H9 (cell line): ENCODE measurements at regions not wholly inside any gene's neighbourhood (a gene's known extent, or its start where the extent isn't known, plus 50 kb on each side); places are given as distances from the start of the nearest gene placed in this dataset.

Experiments
- DNase-seq: peaks from one replicate; pipeline ENCODE4 v3.0.0-alpha.2; 2017
- H2AFZ ChIP-seq: one replicate; pipeline ENCODE4 v1.6.1; 2013; ENCODE audit warnings: mild to moderate bottlenecking, low read length, control low read depth, moderate library complexity
- H2AK5ac ChIP-seq: 2 replicates; pipeline ENCODE4 v1.6.1; 2013; ENCODE audit warnings: low read length, control low read depth, mixed read lengths; ENCODE audit not compliant: insufficient read length
- H2BK120ac ChIP-seq: one replicate; pipeline ENCODE4 v1.6.1; 2013; ENCODE audit warnings: low read depth, mild to moderate bottlenecking, low read length, control low read depth, inconsistent platforms; ENCODE audit not compliant: poor library complexity, severe bottlenecking
- H2BK12ac ChIP-seq: 2 replicates; pipeline ENCODE4 v1.6.1; 2013; ENCODE audit warnings: low read length, control low read depth, mixed read lengths, low read depth; ENCODE audit not compliant: insufficient read length
- H2BK15ac ChIP-seq: 2 replicates; pipeline ENCODE4 v1.6.1; 2013; ENCODE audit warnings: low read depth, low read length, control low read depth
- H2BK20ac ChIP-seq: one replicate; pipeline ENCODE4 v1.6.1; 2013; ENCODE audit warnings: low read depth, mild to moderate bottlenecking, low read length, control low read depth, inconsistent platforms; ENCODE audit not compliant: poor library complexity, severe bottlenecking
- H2BK5ac ChIP-seq: 2 replicates; pipeline ENCODE4 v1.6.1; 2013; ENCODE audit warnings: low read length, control low read depth, mixed read lengths; ENCODE audit not compliant: insufficient read length
- H3K14ac ChIP-seq: 2 replicates; pipeline ENCODE4 v1.6.1; 2013; ENCODE audit warnings: low read length, control low read depth; ENCODE audit not compliant: insufficient read depth
- H3K18ac ChIP-seq: 2 replicates; pipeline ENCODE4 v1.6.1; 2013; ENCODE audit warnings: low read depth, mild to moderate bottlenecking, mixed read lengths, low read length, control low read depth; ENCODE audit not compliant: insufficient read length
- H3K23ac ChIP-seq: 2 replicates; pipeline ENCODE4 v1.6.1; 2013; ENCODE audit warnings: low read length, control low read depth, mixed read lengths, low read depth; ENCODE audit not compliant: insufficient read length
- H3K23me2 ChIP-seq: 2 replicates; pipeline ENCODE4 v1.6.1; 2013; ENCODE audit warnings: low read depth, mild to moderate bottlenecking, mixed read lengths, low read length, control low read depth; ENCODE audit not compliant: insufficient read length, poor library complexity, severe bottlenecking
- H3K27ac ChIP-seq: 2 replicates; pipeline ENCODE4 v1.5.1; 2013; ENCODE audit warnings: low read length, control low read depth, mixed read lengths, low read depth; ENCODE audit not compliant: insufficient read length
- H3K27me3 ChIP-seq: 2 replicates; pipeline ENCODE4 v1.6.1; 2013; ENCODE audit warnings: low read length, control low read depth, inconsistent platforms; ENCODE audit not compliant: insufficient read depth
- H3K4ac ChIP-seq: 2 replicates; pipeline ENCODE4 v1.6.1; 2013; ENCODE audit warnings: low read depth, mild to moderate bottlenecking, control low read depth, inconsistent platforms, low read length, moderate library complexity
- H3K4me1 ChIP-seq: 2 replicates; pipeline ENCODE4 v1.6.1; 2013; ENCODE audit warnings: low read length, control low read depth, inconsistent platforms; ENCODE audit not compliant: insufficient read depth
- H3K4me2 ChIP-seq: 2 replicates; pipeline ENCODE4 v1.6.1; 2013; ENCODE audit warnings: low read length, control low read depth, mixed read lengths; ENCODE audit not compliant: insufficient read length, insufficient read depth
- H3K56ac ChIP-seq: 2 replicates; pipeline ENCODE4 v1.6.1; 2013; ENCODE audit warnings: low read depth, mild to moderate bottlenecking, mixed read lengths, low read length, control low read depth; ENCODE audit not compliant: insufficient read length
- H3K79me1 ChIP-seq: 2 replicates; pipeline ENCODE4 v1.6.1; 2013; ENCODE audit warnings: low read depth, mild to moderate bottlenecking, moderate library complexity, low read length, control low read depth, inconsistent platforms; ENCODE audit not compliant: insufficient read depth, poor library complexity, severe bottlenecking
- H3K79me2 ChIP-seq: 2 replicates; pipeline ENCODE4 v1.6.1; 2013; ENCODE audit warnings: low read length, control low read depth, inconsistent platforms; ENCODE audit not compliant: insufficient read depth
- H3K9ac ChIP-seq: 2 replicates; pipeline ENCODE4 v1.6.1; 2013; ENCODE audit warnings: low read length, control low read depth, mixed read lengths; ENCODE audit not compliant: insufficient read length; ENCODE audit errors: extremely low read depth
- H3K9me3 ChIP-seq: one replicate; pipeline ENCODE4 v1.6.1; 2013; ENCODE audit warnings: low read depth, low read length, inconsistent platforms; ENCODE audit not compliant: control insufficient read depth
- H3T11ph ChIP-seq: one replicate; pipeline ENCODE4 v1.6.1; 2013; ENCODE audit warnings: mild to moderate bottlenecking, low read length, control low read depth, inconsistent platforms
- H4K20me1 ChIP-seq: one replicate; pipeline ENCODE4 v1.6.1; 2013; ENCODE audit not compliant: control insufficient read depth, insufficient read length, insufficient read depth
- H4K5ac ChIP-seq: 2 replicates; pipeline ENCODE4 v1.6.1; 2013; ENCODE audit warnings: low read depth, mild to moderate bottlenecking, mixed read lengths, low read length, control low read depth; ENCODE audit not compliant: insufficient read length
- H4K8ac ChIP-seq: replicated peaks from 2 replicates; pipeline ENCODE4 v1.6.1; 2013; ENCODE audit warnings: low read length, control low read depth, mixed read lengths, low read depth; ENCODE audit not compliant: insufficient read length
- H4K91ac ChIP-seq: 2 replicates; pipeline ENCODE4 v1.6.1; 2013; ENCODE audit warnings: low read depth, mild to moderate bottlenecking, moderate library complexity, mixed read lengths, low read length, control low read depth; ENCODE audit not compliant: insufficient read length
- H3K27ac Mint-ChIP-seq, 3 experiments: 2 replicates in 2 of 3; 3 replicates in 1 of 3; pipeline ENCODE4 v1.8.0; 2020 to 2021; ENCODE audit warnings: mixed read lengths in 3 of 3, mild to moderate bottlenecking in 1 of 3, moderate library complexity in 1 of 3
- H3K27me3 Mint-ChIP-seq: 2 replicates; pipeline ENCODE4 v1.8.0; 2021; ENCODE audit warnings: low read depth, mild to moderate bottlenecking, moderate library complexity, mixed read lengths
- H3K36me3 Mint-ChIP-seq, 3 experiments: 2 replicates in 2 of 3; 3 replicates in 1 of 3; pipeline ENCODE4 v1.8.0; 2020 to 2021; ENCODE audit warnings: low read depth in 3 of 3, mixed read lengths in 3 of 3; ENCODE audit not compliant: insufficient read depth in 1 of 3
- H3K4me1 Mint-ChIP-seq, 2 experiments: 2 replicates each; pipeline ENCODE4 v1.8.0; 2020; ENCODE audit warnings: mixed read lengths in 2 of 2
- H3K4me3 Mint-ChIP-seq, 2 experiments: 2 replicates in 1 of 2; 3 replicates in 1 of 2; pipeline ENCODE4 v1.8.0; 2020 to 2021; ENCODE audit warnings: mild to moderate bottlenecking in 2 of 2, mixed read lengths in 2 of 2, moderate library complexity in 1 of 2
- H3K9me3 Mint-ChIP-seq, 2 experiments: 2 replicates in 1 of 2; 3 replicates in 1 of 2; pipeline ENCODE4 v1.8.0; 2020; ENCODE audit warnings: mild to moderate bottlenecking in 2 of 2, mixed read lengths in 2 of 2, moderate library complexity in 1 of 2
- WGBS: extraction: QIAGEN DNeasy Blood & Tissue Kit; methylation state at CpG from one replicate; pipeline ENCODE4 v1.1.7; 2013; ENCODE audit warnings: missing lambda C conversion rate, low lambda C conversion rate, mixed read lengths; ENCODE audit not compliant: insufficient read length; ENCODE audit errors: extremely low coverage; 5-methylcytosine and 5-hydroxymethylcytosine counted together
- TF ChIP-seq, protein P1 (sequence below): fragments of 200-600 bp; sonication (generic); conservative IDR thresholded peaks from 3 replicates; pipeline ENCODE4 v1.8.0; 2021; ENCODE audit warnings: antibody characterized with exemption, mild to moderate bottlenecking

GRCh38 chr4:3860913-3861636 is 94.9 kb downstream of the ADRA2C start:
- no peak overlapping the region for H3K9ac ChIP-seq
- no peak overlapping the region for H2BK15ac ChIP-seq
- H3K23me2 ChIP-seq = no peaks in the 10 kb centered on the region
- no peak overlapping the region; a peak in 1 of 7 replicates for H3K27ac Mint-ChIP-seq
- no peaks in the 10 kb centered on the region; a peak in 1 of 7 replicates for H3K36me3 Mint-ChIP-seq
- no peak overlapping the region for H2BK120ac ChIP-seq
- H4K5ac ChIP-seq = no peak overlapping the region
- no peak overlapping the region for H2AFZ ChIP-seq
- H3K18ac ChIP-seq = no peak overlapping the region
- no CpG with 5 or more reads among the region's 28 CpGs for WGBS
- no peak overlapping the region for H4K8ac ChIP-seq
- no peak overlapping the region for H3K56ac ChIP-seq
- TF ChIP-seq, protein P1, sequence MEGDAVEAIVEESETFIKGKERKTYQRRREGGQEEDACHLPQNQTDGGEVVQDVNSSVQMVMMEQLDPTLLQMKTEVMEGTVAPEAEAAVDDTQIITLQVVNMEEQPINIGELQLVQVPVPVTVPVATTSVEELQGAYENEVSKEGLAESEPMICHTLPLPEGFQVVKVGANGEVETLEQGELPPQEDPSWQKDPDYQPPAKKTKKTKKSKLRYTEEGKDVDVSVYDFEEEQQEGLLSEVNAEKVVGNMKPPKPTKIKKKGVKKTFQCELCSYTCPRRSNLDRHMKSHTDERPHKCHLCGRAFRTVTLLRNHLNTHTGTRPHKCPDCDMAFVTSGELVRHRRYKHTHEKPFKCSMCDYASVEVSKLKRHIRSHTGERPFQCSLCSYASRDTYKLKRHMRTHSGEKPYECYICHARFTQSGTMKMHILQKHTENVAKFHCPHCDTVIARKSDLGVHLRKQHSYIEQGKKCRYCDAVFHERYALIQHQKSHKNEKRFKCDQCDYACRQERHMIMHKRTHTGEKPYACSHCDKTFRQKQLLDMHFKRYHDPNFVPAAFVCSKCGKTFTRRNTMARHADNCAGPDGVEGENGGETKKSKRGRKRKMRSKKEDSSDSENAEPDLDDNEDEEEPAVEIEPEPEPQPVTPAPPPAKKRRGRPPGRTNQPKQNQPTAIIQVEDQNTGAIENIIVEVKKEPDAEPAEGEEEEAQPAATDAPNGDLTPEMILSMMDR = no peak
- peak overlapping the region; percentile 17 for H2BK12ac ChIP-seq
- H4K20me1 ChIP-seq = no peaks in the 10 kb centered on the region
- H3K4me3 Mint-ChIP-seq = no peak overlapping the region
- H3K4me1 ChIP-seq = peaks cover 9% of the 10 kb centered on the region; the same call in 1 of the 2 replicates
- no peaks in the 10 kb centered on the region for H3K9me3 ChIP-seq
- H3K27me3 Mint-ChIP-seq = peaks cover 2% of the 10 kb centered on the region
- H2AK5ac ChIP-seq = no peak overlapping the region
- no peak overlapping the region for H3T11ph ChIP-seq
- peaks cover 18 to 29% of the 10 kb centered on the region in 2 experiments for H3K4me1 Mint-ChIP-seq
- no peak overlapping the region for H3K23ac ChIP-seq
- H3K79me2 ChIP-seq = no peaks in the 10 kb centered on the region
- H3K4me2 ChIP-seq = no peak overlapping the region
- H4K91ac ChIP-seq = no peak overlapping the region
- no peak overlapping the region for H2BK5ac ChIP-seq
- no peak overlapping the region for H3K27ac ChIP-seq
- no peak for DNase-seq
- H3K79me1 ChIP-seq = no peaks in the 10 kb centered on the region
- H2BK20ac ChIP-seq = no peak overlapping the region
- H3K14ac ChIP-seq = 0 out of 2 replicates have a peak overlapping the region, but pooled peaks have one; percentile 15
- no peak overlapping the region for H3K4ac ChIP-seq
- H3K9me3 Mint-ChIP-seq = no peaks in the 10 kb centered on the region
- no peaks in the 10 kb centered on the region for H3K27me3 ChIP-seq
